Suprapubic skin (tissue), 3 donors: ENCODE measurements at regions not wholly inside any gene's neighbourhood (a gene's known extent, or its start where the extent isn't known, plus 50 kb on each side); places are given as distances from the start of the nearest gene placed in this dataset.
"Not testable (repeated sequence)": the region's sequence is repeated elsewhere in the genome, so short reads cannot be mapped to it uniquely, and the experiment has no call there.

ENCODE experiments used
- CTCF ChIP-seq, 2 donors: fragments of 200-600 bp in 1 of 2; fragments of 450-650 bp in 1 of 2; sonication (generic) in 1 of 2; IDR thresholded peaks; one replicate each; pipeline ENCODE4 v1.5.1; 2016 to 2019; ENCODE audit warnings: antibody characterized with exemption in 2 of 2, mild to moderate bottlenecking in 1 of 2, moderate library complexity in 1 of 2
- EP300 ChIP-seq: sonication (generic); formaldehyde crosslinking; IDR thresholded peaks from one replicate; pipeline ENCODE4 v1.6.1; 2017; ENCODE audit warnings: antibody characterized with exemption
- POLR2A ChIP-seq, 2 donors: fragments of 450-650 bp; IDR thresholded peaks; one replicate each; pipeline ENCODE4 v1.6.1; 2017; ENCODE audit warnings: antibody characterized with exemption in 2 of 2, mild to moderate bottlenecking in 2 of 2, moderate library complexity in 2 of 2

DNA sequence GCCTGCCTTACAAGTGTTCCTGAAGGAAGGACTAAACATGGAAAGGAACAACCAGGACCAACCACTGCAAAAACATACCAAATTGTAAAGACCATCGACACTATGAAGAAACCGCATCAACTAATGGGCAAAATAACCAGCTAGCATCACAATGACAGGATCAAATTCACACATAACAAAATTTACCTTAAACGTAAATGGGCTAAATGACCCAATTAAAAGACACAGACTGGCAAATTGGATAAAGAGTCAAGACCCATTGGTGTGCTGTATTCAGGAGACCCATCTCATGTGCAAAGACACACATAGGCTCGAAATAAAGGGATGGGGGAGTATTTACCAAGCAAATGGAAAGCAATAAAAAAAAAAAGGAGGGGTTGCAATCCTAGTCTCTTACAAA lies 192.1 kb downstream of the MREG start:
- not testable (repeated sequence) for TF ChIP-seq CTCF (IDR thresholded peaks at IDR 0.05); EP300; POLR2A (IDR thresholded peaks at IDR 0.05)
